ENCODE measurements at regions not wholly inside any gene's neighbourhood (a gene's known extent, or its start where the extent isn't known, plus 50 kb on each side); places are given as distances from the start of the nearest gene placed in this dataset.

DNA sequence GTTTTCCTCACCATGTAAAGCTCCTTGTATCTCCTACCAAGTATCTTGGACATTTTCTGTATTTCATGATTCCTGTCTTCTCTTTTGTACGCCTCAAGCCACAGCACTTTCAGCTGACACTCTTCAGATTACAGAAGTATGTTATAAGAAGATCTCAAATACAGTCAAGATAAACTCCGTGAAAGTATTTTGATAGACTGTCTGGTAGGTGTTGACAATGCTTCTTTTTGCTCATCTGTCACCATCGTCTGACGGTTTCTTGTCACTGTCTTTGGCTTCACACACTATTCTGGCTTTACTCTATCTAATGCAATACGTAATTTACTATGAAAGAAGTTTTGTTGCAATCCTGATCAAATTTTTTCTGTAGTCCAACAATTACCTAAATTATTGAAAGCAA lies 294.5 kb upstream of the CDH12 start:
- DNase-seq (no peak), ATAC-seq (no peak), FAIRE-seq (no peak)
- TF ChIP-seq, protein P1, sequence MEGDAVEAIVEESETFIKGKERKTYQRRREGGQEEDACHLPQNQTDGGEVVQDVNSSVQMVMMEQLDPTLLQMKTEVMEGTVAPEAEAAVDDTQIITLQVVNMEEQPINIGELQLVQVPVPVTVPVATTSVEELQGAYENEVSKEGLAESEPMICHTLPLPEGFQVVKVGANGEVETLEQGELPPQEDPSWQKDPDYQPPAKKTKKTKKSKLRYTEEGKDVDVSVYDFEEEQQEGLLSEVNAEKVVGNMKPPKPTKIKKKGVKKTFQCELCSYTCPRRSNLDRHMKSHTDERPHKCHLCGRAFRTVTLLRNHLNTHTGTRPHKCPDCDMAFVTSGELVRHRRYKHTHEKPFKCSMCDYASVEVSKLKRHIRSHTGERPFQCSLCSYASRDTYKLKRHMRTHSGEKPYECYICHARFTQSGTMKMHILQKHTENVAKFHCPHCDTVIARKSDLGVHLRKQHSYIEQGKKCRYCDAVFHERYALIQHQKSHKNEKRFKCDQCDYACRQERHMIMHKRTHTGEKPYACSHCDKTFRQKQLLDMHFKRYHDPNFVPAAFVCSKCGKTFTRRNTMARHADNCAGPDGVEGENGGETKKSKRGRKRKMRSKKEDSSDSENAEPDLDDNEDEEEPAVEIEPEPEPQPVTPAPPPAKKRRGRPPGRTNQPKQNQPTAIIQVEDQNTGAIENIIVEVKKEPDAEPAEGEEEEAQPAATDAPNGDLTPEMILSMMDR (IDR thresholded peaks at IDR 0.05) = no peak
- Histone ChIP-seq H3K4me1 (no peaks in the 10 kb centered on the region), H3K27ac (no peak overlapping the region), H3K4me3 (no peak overlapping the region), H3K36me3 (no peaks in the 10 kb centered on the region), H3K27me3 (no peaks in the 10 kb centered on the region), H3K9me3 (no peaks in the 10 kb centered on the region)
- WGBS, 2 donors = 51 to 68% methylated on average over 5 of the region's 5 CpGs
- intact Hi-C loops (cut with DNase I) = no loop called here

DNA sequence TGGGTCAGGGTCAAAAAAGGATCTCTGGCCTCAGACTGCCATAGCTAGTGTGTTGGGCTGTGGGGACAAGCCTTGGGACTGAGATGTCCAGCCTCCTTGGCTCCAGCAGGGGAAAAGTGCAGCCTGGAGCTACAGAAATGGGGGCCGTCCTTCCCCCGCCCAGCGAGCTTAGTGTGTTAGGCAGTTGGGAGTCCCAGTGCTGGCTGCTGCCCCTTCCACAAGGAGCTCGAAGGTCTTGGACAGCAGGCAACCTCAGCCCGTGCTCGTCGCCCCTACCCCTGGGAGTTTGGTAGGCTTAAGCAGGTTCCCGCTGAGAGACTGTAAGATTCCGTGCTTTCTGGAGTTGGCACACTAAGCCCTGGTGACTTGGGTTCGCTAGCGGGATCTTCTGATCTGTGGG lies 293.0 kb upstream of the CDH12 start:
- FAIRE-seq (no peak), ATAC-seq (no peak), DNase-seq (peak in 1 of 6 donors; percentile 43)
- TF ChIP-seq, protein P1 (IDR thresholded peaks at IDR 0.05) = no peak
- Histone ChIP-seq H3K4me3 (no peak overlapping the region), H3K27ac (no peak overlapping the region), H3K9me3 (no peaks in the 10 kb centered on the region), H3K36me3 (no peaks in the 10 kb centered on the region), H3K27me3 (no peaks in the 10 kb centered on the region), H3K4me1 (no peaks in the 10 kb centered on the region)
- intact Hi-C loops (cut with DNase I) = no loop called here
- 75 to 89% methylated on average over 11 of the region's 11 CpGs for WGBS, 2 donors

DNA sequence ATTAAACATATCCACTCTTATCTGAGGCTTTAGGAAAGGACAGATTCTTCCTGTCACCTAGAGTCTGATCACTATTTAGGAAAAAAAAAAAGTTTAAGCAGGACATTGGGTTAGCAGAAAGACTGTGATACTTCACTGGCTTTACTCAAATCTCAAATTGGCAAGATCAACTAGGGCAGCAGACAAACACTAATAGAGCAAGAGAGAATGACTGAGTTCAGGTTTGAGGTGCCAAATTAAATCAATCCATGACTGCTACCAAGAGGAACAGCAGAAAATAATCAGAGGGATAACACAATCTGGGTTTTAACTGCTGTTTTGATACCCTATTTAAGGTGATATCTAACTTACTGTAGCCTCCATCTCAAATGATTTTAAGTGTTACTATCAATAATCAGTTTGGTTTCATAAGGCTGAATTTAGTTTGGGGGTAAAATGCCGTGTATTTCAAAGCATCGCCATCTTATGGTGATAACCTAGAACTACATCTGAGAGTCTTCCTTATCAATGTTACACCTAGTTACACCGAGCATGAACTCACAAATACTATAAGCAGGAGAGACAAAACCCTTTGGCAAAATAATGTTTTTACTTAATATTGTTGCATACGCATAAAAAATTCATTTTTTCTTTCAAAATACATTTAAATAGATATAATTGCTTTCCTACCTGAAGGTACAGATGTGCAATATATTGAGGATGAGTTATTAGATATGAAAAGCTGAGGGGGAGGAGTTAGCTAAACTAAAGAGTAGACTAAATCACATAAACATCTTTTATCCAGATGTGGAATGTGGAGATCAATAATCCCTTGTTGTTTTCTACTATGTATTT lies 286.4 kb upstream of the CDH12 start:
- Histone ChIP-seq H3K4me3 (no peak overlapping the region), H3K4me1 (no peaks in the 10 kb centered on the region), H3K27ac (no peak overlapping the region), H3K27me3 (no peaks in the 10 kb centered on the region), H3K36me3 (no peaks in the 10 kb centered on the region), H3K9me3 (no peaks in the 10 kb centered on the region)
- DNase-seq = no peak
- TF ChIP-seq, protein P1 (IDR thresholded peaks at IDR 0.05) = peak in 1 of 4 donors; percentile 11
- 1 to 2% methylated on average over 4 of the region's 4 CpGs for WGBS, 2 donors
- ATAC-seq = peak in 2 of 4 donors; percentile 38 to 50
- intact Hi-C loops (cut with DNase I) = no loop called here
- no peak for FAIRE-seq

DNA sequence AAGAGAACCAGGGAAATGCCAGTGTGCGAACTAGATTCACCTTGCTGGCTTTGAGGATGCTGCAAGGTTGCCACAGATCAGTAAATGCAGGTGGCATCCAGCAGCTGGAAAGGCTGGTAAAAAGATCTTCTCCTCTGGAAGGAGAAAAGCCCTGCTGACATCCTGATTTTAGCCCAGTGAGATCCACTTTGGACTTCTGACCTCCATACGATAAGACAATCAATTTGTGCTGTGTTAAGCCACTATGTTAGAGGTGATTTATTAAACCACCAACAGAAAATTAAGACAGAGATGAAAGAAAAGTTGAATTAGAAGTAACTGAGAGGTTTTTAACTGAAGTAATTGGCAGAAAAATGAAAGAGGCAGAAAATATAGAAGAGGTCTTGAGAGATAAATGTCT lies 283.8 kb upstream of the CDH12 start:
- no peak for DNase-seq
- intact Hi-C loops (cut with DNase I) = no loop called here
- no peak for FAIRE-seq
- no peaks in the 10 kb centered on the region for H3K27me3 ChIP-seq
- no peak overlapping the region for H3K27ac ChIP-seq
- no peaks in the 10 kb centered on the region for H3K36me3 ChIP-seq
- H3K4me1 ChIP-seq = no peaks in the 10 kb centered on the region
- 43 to 45% methylated on average over 2 of the region's 2 CpGs for WGBS, 2 donors
- ATAC-seq = no peak
- H3K4me3 ChIP-seq = no peak overlapping the region
- no peaks in the 10 kb centered on the region for H3K9me3 ChIP-seq
- TF ChIP-seq, protein P1 (IDR thresholded peaks at IDR 0.05) = no peak

DNA sequence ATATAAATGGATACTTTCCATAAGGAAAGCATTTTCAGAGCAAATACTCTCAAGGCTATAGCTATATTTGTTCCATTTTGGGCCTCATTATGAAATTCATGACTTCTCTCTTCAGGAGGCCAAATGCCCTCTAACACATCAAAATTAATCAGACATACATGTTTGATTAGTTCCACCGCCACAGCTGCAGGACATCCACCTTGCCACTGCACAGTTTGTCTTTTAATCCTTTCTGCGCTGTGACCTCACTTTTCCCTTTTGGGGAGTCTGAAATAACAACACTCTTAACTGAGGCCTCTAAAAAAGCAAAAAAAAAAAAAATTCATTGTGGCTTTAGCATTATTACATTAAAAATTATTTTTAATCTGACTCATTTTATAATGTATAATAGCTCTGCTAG lies 279.1 kb upstream of the CDH12 start:
- H3K27me3 ChIP-seq = no peaks in the 10 kb centered on the region
- TF ChIP-seq, protein P1 (IDR thresholded peaks at IDR 0.05) = no peak
- H3K27ac ChIP-seq = no peak overlapping the region
- 73 to 87% methylated on average over 2 of the region's 2 CpGs for WGBS, 2 donors
- no peak overlapping the region for H3K4me3 ChIP-seq
- H3K36me3 ChIP-seq = no peaks in the 10 kb centered on the region
- DNase-seq = no peak
- H3K9me3 ChIP-seq = no peaks in the 10 kb centered on the region
- no peaks in the 10 kb centered on the region for H3K4me1 ChIP-seq
- intact Hi-C loops (cut with DNase I) = no loop called here
- no peak for FAIRE-seq
- ATAC-seq = no peak

All from pancreas (tissue), 10 donors.